MCF 10A (cell line): ENCODE measurements at regions not wholly inside any gene's neighbourhood (a gene's known extent, or its start where the extent isn't known, plus 50 kb on each side); places are given as distances from the start of the nearest gene placed in this dataset.
A peak's percentile ranks its signal among the peaks of the same experiment; 100 is the strongest.
"Not testable (repeated sequence)": the region's sequence is repeated elsewhere in the genome, so short reads cannot be mapped to it uniquely, and the experiment has no call there.

Source experiments
- BruUV-seq: library from RNA; stranded (reverse); fragments of 400-500 nt; replicated peaks from 2 replicates; lab custom pipeline; 2021; lab: Mats Ljungman, UMichigan
- CTCF ChIA-PET: fragments of 300-600 bp; sonication (Branson Sonifier 250); formaldehyde crosslinking; extraction: SDS; loops from one replicate; lab custom pipeline; 2021; ENCODE audit warnings: antibody characterized with exemption, inconsistent platforms; lab: Yijun Ruan, JAX
- POLR2A ChIA-PET: fragments of 300-600, 350-650 bp; sonication (Branson Sonifier 250); formaldehyde crosslinking; extraction: SDS; loops from one replicate; lab custom pipeline; 2020; ENCODE audit warnings: antibody characterized with exemption, inconsistent platforms; lab: Yijun Ruan, JAX
- DNase-seq: peaks from one replicate; pipeline ENCODE4 v3.0.0-alpha.2; 2018; ENCODE audit not compliant: unreplicated experiment
- H3K27ac Mint-ChIP-seq: one replicate; pipeline ENCODE4 v1.8.0; 2022; ENCODE audit warnings: mild to moderate bottlenecking, low read depth, mixed read lengths; ENCODE audit not compliant: unreplicated experiment
- H3K27me3 Mint-ChIP-seq: one replicate; pipeline ENCODE4 v1.8.0; 2022; ENCODE audit warnings: mixed read lengths; ENCODE audit not compliant: insufficient read depth, unreplicated experiment
- H3K36me3 Mint-ChIP-seq: one replicate; pipeline ENCODE4 v1.8.0; 2022; ENCODE audit warnings: mild to moderate bottlenecking, moderate library complexity, mixed read lengths; ENCODE audit not compliant: insufficient read depth, unreplicated experiment
- H3K4me1 Mint-ChIP-seq: one replicate; pipeline ENCODE4 v1.8.0; 2022; ENCODE audit warnings: mixed read lengths; ENCODE audit not compliant: insufficient read depth, unreplicated experiment
- H3K4me3 Mint-ChIP-seq: one replicate; pipeline ENCODE4 v1.8.0; 2022; ENCODE audit warnings: mild to moderate bottlenecking, moderate library complexity, mixed read lengths; ENCODE audit not compliant: unreplicated experiment
- H3K9me3 Mint-ChIP-seq: one replicate; pipeline ENCODE4 v1.8.0; 2022; ENCODE audit warnings: mixed read lengths; ENCODE audit not compliant: unreplicated experiment
- intact Hi-C: fragments of 100-400 bp; cut with micrococcal nuclease; formaldehyde crosslinking; loops from 2 replicates; pipeline ENCODE4 v1.14.1; 2022
- TF ChIP-seq, protein P1 (sequence below): fragments of 200-600 bp; IDR thresholded peaks from one replicate; pipeline ENCODE4 v1.8.0; 2022; ENCODE audit warnings: antibody characterized with exemption, mild to moderate bottlenecking; ENCODE audit not compliant: unreplicated experiment

DNA sequence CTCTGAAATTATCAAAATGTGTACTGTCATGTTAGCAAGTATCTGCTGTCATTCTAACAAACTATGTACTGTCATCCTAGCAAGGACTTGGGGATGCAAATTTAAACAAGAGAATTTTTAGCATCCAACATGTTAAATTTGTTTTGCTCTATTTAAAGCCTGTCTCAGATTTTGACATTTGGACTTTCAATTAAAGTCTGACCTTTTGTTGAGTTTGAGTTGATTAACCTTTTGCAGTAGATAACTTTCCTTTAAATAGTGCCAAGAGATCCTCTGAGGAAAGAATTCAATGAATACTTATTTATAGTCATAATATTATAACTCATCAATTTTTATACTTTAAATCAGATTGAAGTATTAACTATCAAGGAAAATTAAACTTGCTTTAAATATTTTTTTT is 80.2 kb downstream of the TDRD15 start:
- CTCF ChIA-PET: no interaction called here
- TF ChIP-seq, protein P1, sequence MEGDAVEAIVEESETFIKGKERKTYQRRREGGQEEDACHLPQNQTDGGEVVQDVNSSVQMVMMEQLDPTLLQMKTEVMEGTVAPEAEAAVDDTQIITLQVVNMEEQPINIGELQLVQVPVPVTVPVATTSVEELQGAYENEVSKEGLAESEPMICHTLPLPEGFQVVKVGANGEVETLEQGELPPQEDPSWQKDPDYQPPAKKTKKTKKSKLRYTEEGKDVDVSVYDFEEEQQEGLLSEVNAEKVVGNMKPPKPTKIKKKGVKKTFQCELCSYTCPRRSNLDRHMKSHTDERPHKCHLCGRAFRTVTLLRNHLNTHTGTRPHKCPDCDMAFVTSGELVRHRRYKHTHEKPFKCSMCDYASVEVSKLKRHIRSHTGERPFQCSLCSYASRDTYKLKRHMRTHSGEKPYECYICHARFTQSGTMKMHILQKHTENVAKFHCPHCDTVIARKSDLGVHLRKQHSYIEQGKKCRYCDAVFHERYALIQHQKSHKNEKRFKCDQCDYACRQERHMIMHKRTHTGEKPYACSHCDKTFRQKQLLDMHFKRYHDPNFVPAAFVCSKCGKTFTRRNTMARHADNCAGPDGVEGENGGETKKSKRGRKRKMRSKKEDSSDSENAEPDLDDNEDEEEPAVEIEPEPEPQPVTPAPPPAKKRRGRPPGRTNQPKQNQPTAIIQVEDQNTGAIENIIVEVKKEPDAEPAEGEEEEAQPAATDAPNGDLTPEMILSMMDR: no peak
- H3K4me1 Mint-ChIP-seq: no peaks in the 10 kb centered on the region
- POLR2A ChIA-PET: no interaction called here
- no peaks in the 10 kb centered on the region for H3K9me3 Mint-ChIP-seq
- H3K27ac Mint-ChIP-seq: no peak overlapping the region
- intact Hi-C loops: no loop called here
- no peaks in the 10 kb centered on the region for H3K36me3 Mint-ChIP-seq
- no peak for DNase-seq
- BruUV-seq: no TSS peak
- H3K27me3 Mint-ChIP-seq: peaks cover 88% of the 10 kb centered on the region
- no peak overlapping the region for H3K4me3 Mint-ChIP-seq

DNA sequence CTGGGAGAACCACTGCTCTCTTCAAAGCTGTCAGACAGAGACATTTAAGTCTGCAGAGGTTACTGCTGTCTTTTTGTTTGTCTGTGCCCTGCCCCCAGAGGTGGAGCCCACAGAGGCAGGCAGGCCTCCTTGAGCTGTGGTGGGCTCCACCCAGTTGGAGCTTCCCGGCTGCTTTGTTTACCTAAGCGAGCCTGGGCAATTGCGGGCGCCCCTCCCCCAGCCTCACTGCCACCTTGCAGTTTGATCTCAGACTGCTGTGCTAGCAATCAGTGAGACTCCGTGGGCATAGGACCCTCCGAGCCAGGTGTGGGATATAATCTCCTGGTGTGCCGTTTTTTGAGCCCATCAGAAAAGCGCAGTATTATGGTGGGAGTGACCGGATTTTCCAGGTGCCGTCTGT is 90.3 kb downstream of the TDRD15 start:
- POLR2A ChIA-PET, BruUV-seq, intact Hi-C loops, H3K9me3 Mint-ChIP-seq, DNase-seq, CTCF ChIA-PET, H3K4me1 Mint-ChIP-seq, H3K4me3 Mint-ChIP-seq, H3K27ac Mint-ChIP-seq, H3K36me3 Mint-ChIP-seq: not testable (repeated sequence)
- peaks cover 37% of the 10 kb centered on the region for H3K27me3 Mint-ChIP-seq

DNA sequence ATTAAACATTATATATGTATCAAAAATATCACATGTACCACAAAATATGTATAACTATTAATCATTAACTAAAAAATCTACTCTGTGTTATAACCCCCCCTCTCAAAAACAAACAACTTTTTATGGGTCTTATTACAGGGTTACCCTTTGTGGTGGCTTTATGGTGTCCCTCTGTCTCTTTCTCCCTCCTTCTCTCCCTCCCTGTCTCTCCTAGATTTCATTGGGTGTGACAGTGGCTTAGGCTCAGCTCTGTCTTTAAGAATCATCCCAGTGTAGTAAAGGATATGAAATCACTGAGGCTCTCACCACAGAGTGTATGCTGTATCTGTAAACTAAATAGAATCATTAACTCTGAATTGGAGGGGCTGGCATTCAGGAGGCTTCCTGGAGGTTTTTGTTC is 93.7 kb downstream of the TDRD15 start:
- POLR2A ChIA-PET: no interaction called here
- H3K9me3 Mint-ChIP-seq: no peaks in the 10 kb centered on the region
- peaks cover 24% of the 10 kb centered on the region for H3K27me3 Mint-ChIP-seq
- H3K36me3 Mint-ChIP-seq: no peaks in the 10 kb centered on the region
- no peak for DNase-seq
- H3K4me3 Mint-ChIP-seq: no peak overlapping the region
- BruUV-seq: no TSS peak
- intact Hi-C loops: no loop called here
- no peak overlapping the region for H3K27ac Mint-ChIP-seq
- CTCF ChIA-PET: interaction anchor here (1.1 kb wide), 1 partner anchor 109 kb away, joined by 4 read pairs; no protein-coding TSS in a partner anchor
- TF ChIP-seq, protein P1: no peak
- no peaks in the 10 kb centered on the region for H3K4me1 Mint-ChIP-seq

DNA sequence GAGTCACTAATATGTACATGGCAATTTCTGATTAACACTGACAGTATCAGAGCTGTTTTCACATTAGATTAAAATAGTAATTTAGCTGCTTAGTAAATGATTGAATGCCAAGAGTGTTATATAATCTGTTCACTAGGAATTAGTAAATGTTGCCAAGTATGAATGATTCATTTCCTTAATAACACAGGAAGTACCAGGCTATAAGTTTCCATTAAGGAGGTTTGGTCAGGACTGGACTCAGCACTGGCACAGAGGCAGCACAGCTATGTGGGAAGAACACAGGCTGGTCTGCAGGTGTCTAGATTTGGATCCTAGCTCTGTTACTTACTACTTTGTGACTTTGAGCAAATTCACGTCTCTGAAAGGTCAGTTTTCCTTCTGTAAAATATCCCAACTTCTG is 97.2 kb downstream of the TDRD15 start:
- peak; percentile 46 for DNase-seq
- Mint-ChIP-seq H3K4me3 (no peak overlapping the region), H3K9me3 (no peaks in the 10 kb centered on the region), H3K4me1 (no peaks in the 10 kb centered on the region), H3K27me3 (peaks cover 24% of the 10 kb centered on the region), H3K36me3 (no peaks in the 10 kb centered on the region), H3K27ac (no peak overlapping the region)
- intact Hi-C loops: no loop called here
- no TSS peak for BruUV-seq
- ChIA-PET CTCF (no interaction called here), POLR2A (interaction anchor here (0.6 to 0.7 kb wide), 2 partner anchors 20 to 140 kb away, joined by 3 to 4 read pairs; no protein-coding TSS in a partner anchor)
- TF ChIP-seq, protein P1: no peak

DNA sequence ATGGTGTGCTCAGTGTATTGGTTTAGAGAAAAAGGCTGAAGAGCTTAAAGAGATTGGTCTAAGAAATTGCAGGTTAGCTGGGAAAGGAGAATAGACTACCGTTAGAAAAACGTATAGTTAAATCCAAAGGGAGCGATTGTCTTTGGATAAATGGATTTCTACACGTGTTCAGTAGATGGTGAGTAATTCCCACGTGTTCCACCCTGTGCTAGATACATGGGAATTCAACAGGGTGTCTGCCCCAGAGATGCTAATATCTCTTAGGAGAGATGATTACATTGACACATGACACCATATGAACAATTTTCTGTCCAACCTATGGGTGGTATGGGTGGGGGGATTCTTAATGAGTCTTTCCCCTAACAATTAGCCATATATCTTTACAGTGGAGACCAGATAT is 99.8 kb downstream of the TDRD15 start:
- H3K4me3 Mint-ChIP-seq: no peak overlapping the region
- H3K36me3 Mint-ChIP-seq: no peaks in the 10 kb centered on the region
- POLR2A ChIA-PET: no interaction called here
- no peak for DNase-seq
- CTCF ChIA-PET: no interaction called here
- H3K4me1 Mint-ChIP-seq: no peaks in the 10 kb centered on the region
- no peak overlapping the region for H3K27ac Mint-ChIP-seq
- peaks cover 12% of the 10 kb centered on the region for H3K27me3 Mint-ChIP-seq
- BruUV-seq: no TSS peak
- intact Hi-C loops: no loop called here
- TF ChIP-seq, protein P1: no peak
- H3K9me3 Mint-ChIP-seq: no peaks in the 10 kb centered on the region
